ENCODE measurements at regions not wholly inside any gene's neighbourhood (a gene's known extent, or its start where the extent isn't known, plus 50 kb on each side); places are given as distances from the start of the nearest gene placed in this dataset.

GRCh38 chr10:8790390-8790789 lies 735.9 kb downstream of the GATA3 start:
- no peak for DNase-seq
- Histone ChIP-seq H3K36me3 (replicated peaks; ENCODE audit: control insufficient read depth, insufficient read depth, low read length) (no peaks in the 10 kb centered on the region), H3K27me3 (ENCODE audit: control insufficient read depth, insufficient read depth, low read length) (no peaks in the 10 kb centered on the region), H3K4me3 (ENCODE audit: insufficient read depth, low read depth, low read length) (no peak overlapping the region)

GRCh38 chr10:8794860-8795259 lies 740.4 kb downstream of the GATA3 start:
- Histone ChIP-seq H3K27me3 (ENCODE audit: control insufficient read depth, insufficient read depth, low read length) (no peaks in the 10 kb centered on the region), H3K4me3 (ENCODE audit: insufficient read depth, low read depth, low read length) (no peak overlapping the region), H3K36me3 (replicated peaks; ENCODE audit: control insufficient read depth, insufficient read depth, low read length) (no peaks in the 10 kb centered on the region)
- no peak for DNase-seq

- Histone ChIP-seq H3K36me3 (replicated peaks; ENCODE audit: control insufficient read depth, insufficient read depth, low read length) (no peaks in the 10 kb centered on the region), H3K27me3 (ENCODE audit: control insufficient read depth, insufficient read depth, low read length) (no peaks in the 10 kb centered on the region), H3K4me3 (ENCODE audit: insufficient read depth, low read depth, low read length) (no peak overlapping the region)
- no peak for DNase-seq
These were observed 745.9 kb downstream of the GATA3 start for GRCh38 chr10:8800426-8800825.

GRCh38 chr10:8803992-8804391 lies 749.5 kb downstream of the GATA3 start:
- DNase-seq, result peak; percentile 6
- H3K27me3 ChIP-seq (ENCODE audit: control insufficient read depth, insufficient read depth, low read length), result no peaks in the 10 kb centered on the region
- no peaks in the 10 kb centered on the region for H3K36me3 ChIP-seq (replicated peaks; ENCODE audit: control insufficient read depth, insufficient read depth, low read length)
- no peak overlapping the region for H3K4me3 ChIP-seq (ENCODE audit: insufficient read depth, low read depth, low read length)

- Histone ChIP-seq H3K4me3 (ENCODE audit: insufficient read depth, low read depth, low read length) (no peak overlapping the region), H3K36me3 (replicated peaks; ENCODE audit: control insufficient read depth, insufficient read depth, low read length) (no peaks in the 10 kb centered on the region), H3K27me3 (ENCODE audit: control insufficient read depth, insufficient read depth, low read length) (no peaks in the 10 kb centered on the region)
- no peak for DNase-seq
These were observed 756.2 kb downstream of the GATA3 start for GRCh38 chr10:8810677-8811076.

- H3K4me3 ChIP-seq (ENCODE audit: insufficient read depth, low read depth, low read length), result no peak overlapping the region
- no peak for DNase-seq
- no peaks in the 10 kb centered on the region for H3K27me3 ChIP-seq (ENCODE audit: control insufficient read depth, insufficient read depth, low read length)
- no peaks in the 10 kb centered on the region for H3K36me3 ChIP-seq (replicated peaks; ENCODE audit: control insufficient read depth, insufficient read depth, low read length)
These were observed 756.7 kb downstream of the GATA3 start for GRCh38 chr10:8811201-8811600.

- Histone ChIP-seq H3K27me3 (ENCODE audit: control insufficient read depth, insufficient read depth, low read length) (no peaks in the 10 kb centered on the region), H3K36me3 (replicated peaks; ENCODE audit: control insufficient read depth, insufficient read depth, low read length) (no peaks in the 10 kb centered on the region), H3K4me3 (ENCODE audit: insufficient read depth, low read depth, low read length) (no peak overlapping the region)
- DNase-seq, result no peak
These were observed 761.5 kb downstream of the GATA3 start for GRCh38 chr10:8815969-8816368.

GRCh38 chr10:8817299-8817698 lies 762.8 kb downstream of the GATA3 start:
- DNase-seq, result no peak
- Histone ChIP-seq H3K27me3 (ENCODE audit: control insufficient read depth, insufficient read depth, low read length) (no peaks in the 10 kb centered on the region), H3K36me3 (replicated peaks; ENCODE audit: control insufficient read depth, insufficient read depth, low read length) (no peaks in the 10 kb centered on the region), H3K4me3 (ENCODE audit: insufficient read depth, low read depth, low read length) (no peak overlapping the region)

GRCh38 chr10:8825611-8826010 lies 771.1 kb downstream of the GATA3 start:
- Histone ChIP-seq H3K36me3 (replicated peaks; ENCODE audit: control insufficient read depth, insufficient read depth, low read length) (no peaks in the 10 kb centered on the region), H3K4me3 (ENCODE audit: insufficient read depth, low read depth, low read length) (no peak overlapping the region), H3K27me3 (ENCODE audit: control insufficient read depth, insufficient read depth, low read length) (no peaks in the 10 kb centered on the region)
- DNase-seq, result no peak

- no peak for DNase-seq
- H3K27me3 ChIP-seq (ENCODE audit: control insufficient read depth, insufficient read depth, low read length), result no peaks in the 10 kb centered on the region
- H3K4me3 ChIP-seq (ENCODE audit: insufficient read depth, low read depth, low read length), result no peak overlapping the region
- H3K36me3 ChIP-seq (replicated peaks; ENCODE audit: control insufficient read depth, insufficient read depth, low read length), result no peaks in the 10 kb centered on the region
These were observed 775.1 kb downstream of the GATA3 start for GRCh38 chr10:8829592-8829991.

GRCh38 chr10:8830048-8830447 lies 775.6 kb downstream of the GATA3 start:
- H3K36me3 ChIP-seq (replicated peaks; ENCODE audit: control insufficient read depth, insufficient read depth, low read length), result no peaks in the 10 kb centered on the region
- no peak for DNase-seq
- no peak overlapping the region for H3K4me3 ChIP-seq (ENCODE audit: insufficient read depth, low read depth, low read length)
- no peaks in the 10 kb centered on the region for H3K27me3 ChIP-seq (ENCODE audit: control insufficient read depth, insufficient read depth, low read length)

GRCh38 chr10:8830876-8831275 lies 776.4 kb downstream of the GATA3 start:
- H3K36me3 ChIP-seq (replicated peaks; ENCODE audit: control insufficient read depth, insufficient read depth, low read length), result no peaks in the 10 kb centered on the region
- DNase-seq, result no peak
- no peaks in the 10 kb centered on the region for H3K27me3 ChIP-seq (ENCODE audit: control insufficient read depth, insufficient read depth, low read length)
- no peak overlapping the region for H3K4me3 ChIP-seq (ENCODE audit: insufficient read depth, low read depth, low read length)

GRCh38 chr10:8835453-8836167 lies 781.1 kb downstream of the GATA3 start:
- no peak for DNase-seq
- H3K36me3 ChIP-seq (replicated peaks; ENCODE audit: control insufficient read depth, insufficient read depth, low read length), result no peaks in the 10 kb centered on the region
- no peak overlapping the region for H3K4me3 ChIP-seq (ENCODE audit: insufficient read depth, low read depth, low read length)
- H3K27me3 ChIP-seq (ENCODE audit: control insufficient read depth, insufficient read depth, low read length), result peaks cover 6% of the 10 kb centered on the region; the same call in 1 of the 2 replicates

GRCh38 chr10:8840356-8840755 lies 785.9 kb downstream of the GATA3 start:
- H3K27me3 ChIP-seq (ENCODE audit: control insufficient read depth, insufficient read depth, low read length), result peaks cover 12% of the 10 kb centered on the region; the same call in 1 of the 2 replicates
- DNase-seq, result peak; percentile 24
- no peaks in the 10 kb centered on the region for H3K36me3 ChIP-seq (replicated peaks; ENCODE audit: control insufficient read depth, insufficient read depth, low read length)
- no peak overlapping the region for H3K4me3 ChIP-seq (ENCODE audit: insufficient read depth, low read depth, low read length)

- H3K4me3 ChIP-seq (ENCODE audit: insufficient read depth, low read depth, low read length), result no peak overlapping the region
- DNase-seq, result no peak
- peaks cover 12% of the 10 kb centered on the region; the same call in 1 of the 2 replicates for H3K27me3 ChIP-seq (ENCODE audit: control insufficient read depth, insufficient read depth, low read length)
- H3K36me3 ChIP-seq (replicated peaks; ENCODE audit: control insufficient read depth, insufficient read depth, low read length), result no peaks in the 10 kb centered on the region
These were observed 789.7 kb downstream of the GATA3 start for GRCh38 chr10:8844141-8844540.

- Histone ChIP-seq H3K4me3 (ENCODE audit: insufficient read depth, low read depth, low read length) (no peak overlapping the region), H3K27me3 (ENCODE audit: control insufficient read depth, insufficient read depth, low read length) (no peaks in the 10 kb centered on the region), H3K36me3 (replicated peaks; ENCODE audit: control insufficient read depth, insufficient read depth, low read length) (no peaks in the 10 kb centered on the region)
- no peak for DNase-seq
These were observed 798.1 kb downstream of the GATA3 start for GRCh38 chr10:8852546-8852945.
